ENCODE measurements at regions not wholly inside any gene's neighbourhood (a gene's known extent, or its start where the extent isn't known, plus 50 kb on each side); places are given as distances from the start of the nearest gene placed in this dataset.

- no peak for DNase-seq (ENCODE audit: extremely low read depth in 1 of 2, low read depth in 1 of 2)
These were observed 128.9 kb upstream of the HS6ST1 start for GRCh38 chr2:128447538-128447995.

- no peak for DNase-seq (ENCODE audit: extremely low read depth in 1 of 2, low read depth in 1 of 2)
These were observed 129.9 kb upstream of the HS6ST1 start for GRCh38 chr2:128448331-128449225.

DNA sequence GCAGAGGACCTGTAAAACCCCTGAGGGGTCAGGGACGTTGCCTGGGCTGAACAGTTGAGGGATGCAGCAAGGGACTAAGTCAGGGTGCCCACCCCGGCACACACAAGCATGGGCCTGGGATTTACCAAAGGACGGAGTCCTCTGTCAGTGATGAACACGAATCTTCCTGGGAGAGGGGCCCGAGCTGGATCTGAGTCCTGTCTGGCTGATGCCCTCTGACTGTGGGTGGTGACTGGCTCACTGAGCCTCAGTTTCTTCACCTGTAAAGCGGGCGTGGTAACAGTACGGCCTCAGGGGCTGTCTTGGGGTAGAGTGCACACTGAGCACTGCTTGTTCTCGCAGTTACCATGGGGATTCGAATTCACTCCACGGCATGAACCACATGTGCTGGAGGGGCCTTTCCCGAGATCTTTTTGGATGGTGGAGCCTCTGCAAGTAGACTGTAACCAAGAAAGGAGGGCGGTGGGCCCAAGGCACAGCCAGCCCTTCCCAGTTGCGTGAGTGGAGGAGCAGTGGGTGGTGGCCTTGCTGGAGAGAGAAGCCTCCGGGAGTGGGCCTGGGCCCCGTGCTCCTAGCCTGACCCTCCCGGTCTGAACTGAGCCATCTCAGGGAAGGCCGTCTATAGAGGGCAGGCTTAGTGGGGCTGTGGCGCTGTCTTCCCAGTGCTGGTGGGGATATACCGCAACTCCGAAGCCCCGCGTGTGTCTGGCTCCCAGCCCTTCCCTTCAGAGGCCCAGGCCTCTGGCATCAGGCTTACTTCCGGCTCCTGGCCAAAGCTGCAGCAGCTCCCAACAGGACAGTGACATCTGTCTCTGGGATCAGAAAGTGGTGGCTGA lies 130.8 kb upstream of the HS6ST1 start:
- no peak for DNase-seq (ENCODE audit: extremely low read depth in 1 of 2, low read depth in 1 of 2)

GRCh38 chr2:128450211-128451024 lies 131.8 kb upstream of the HS6ST1 start:
- no peak for DNase-seq (ENCODE audit: extremely low read depth in 1 of 2, low read depth in 1 of 2)

GRCh38 chr2:128451084-128452023 lies 132.7 kb upstream of the HS6ST1 start:
- DNase-seq (ENCODE audit: extremely low read depth in 1 of 2, low read depth in 1 of 2), result no peak

DNA sequence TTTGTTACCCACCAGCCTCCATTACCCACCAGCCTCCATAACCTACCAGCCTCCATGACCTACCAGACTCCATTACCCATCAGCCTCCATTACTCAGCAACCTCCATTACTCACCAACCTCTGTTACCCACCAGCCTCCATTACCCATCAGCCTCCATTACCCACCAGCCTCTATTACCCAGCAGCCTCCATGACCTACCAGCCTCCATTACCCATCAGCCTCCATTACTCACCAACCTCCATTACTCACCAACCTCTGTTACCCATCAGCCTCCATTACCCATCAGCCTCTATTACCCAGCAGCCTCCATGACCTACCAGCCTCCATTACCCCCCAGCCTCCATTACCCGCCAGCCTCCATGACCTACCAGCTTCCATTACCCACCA lies 133.3 kb upstream of the HS6ST1 start:
- DNase-seq (ENCODE audit: extremely low read depth in 1 of 2, low read depth in 1 of 2), result no peak

- DNase-seq (ENCODE audit: extremely low read depth in 1 of 2, low read depth in 1 of 2), result no peak
These were observed 134.2 kb upstream of the HS6ST1 start for GRCh38 chr2:128452536-128453530.

DNA sequence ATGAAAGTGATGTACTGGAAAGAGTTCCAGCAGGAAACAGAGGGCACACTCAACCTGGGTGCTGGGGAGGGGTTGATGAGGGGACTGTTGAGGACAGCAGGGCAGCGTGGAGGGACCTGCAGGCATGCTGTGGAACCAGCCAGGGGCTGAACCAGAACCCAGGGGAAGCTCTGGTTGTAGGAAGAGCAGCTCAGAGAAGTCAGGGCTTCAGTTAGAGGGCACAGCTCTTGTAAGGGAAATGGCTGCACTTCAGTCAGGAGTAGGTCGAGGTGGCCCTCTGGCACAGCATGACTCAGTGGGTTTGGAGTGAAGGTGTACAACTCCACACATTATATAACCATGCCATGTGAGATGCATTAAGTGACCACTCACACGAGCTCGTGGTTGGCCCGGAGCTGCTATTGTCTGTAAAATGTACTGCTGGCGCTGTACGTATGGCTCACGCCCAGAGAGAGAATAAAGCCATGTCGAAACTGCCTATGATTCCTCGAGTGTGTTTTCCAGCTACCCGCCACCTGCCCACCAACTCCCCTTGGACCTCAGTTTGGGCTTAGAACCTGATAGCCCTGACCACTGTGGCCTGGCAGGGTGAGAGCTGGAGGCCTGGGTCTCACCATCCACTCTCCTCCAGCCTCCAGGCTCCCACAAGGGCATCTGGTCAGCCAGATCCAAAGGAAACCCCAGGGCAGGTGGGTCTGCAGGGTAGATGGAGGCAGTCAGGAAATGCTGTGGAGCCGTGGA lies 136.5 kb upstream of the HS6ST1 start:
- DNase-seq (ENCODE audit: extremely low read depth in 1 of 2, low read depth in 1 of 2), result no peak

DNA sequence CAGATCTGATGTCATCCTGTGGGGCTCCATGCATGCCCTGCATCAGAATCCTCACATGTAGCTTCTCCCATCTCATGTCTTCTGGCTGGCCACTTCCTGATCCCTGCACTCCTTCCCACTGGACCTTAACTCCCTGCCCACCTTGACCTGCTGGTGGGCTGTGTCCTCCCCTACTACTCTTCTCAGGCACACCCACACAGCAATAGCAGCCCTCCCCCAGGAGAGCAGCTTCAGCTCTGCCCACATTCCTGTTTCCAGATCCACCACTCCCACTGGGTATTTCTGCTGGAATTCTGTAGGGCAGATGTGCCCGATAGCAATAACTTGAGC lies 137.0 kb upstream of the HS6ST1 start:
- DNase-seq (ENCODE audit: extremely low read depth in 1 of 2, low read depth in 1 of 2), result no peak

DNA sequence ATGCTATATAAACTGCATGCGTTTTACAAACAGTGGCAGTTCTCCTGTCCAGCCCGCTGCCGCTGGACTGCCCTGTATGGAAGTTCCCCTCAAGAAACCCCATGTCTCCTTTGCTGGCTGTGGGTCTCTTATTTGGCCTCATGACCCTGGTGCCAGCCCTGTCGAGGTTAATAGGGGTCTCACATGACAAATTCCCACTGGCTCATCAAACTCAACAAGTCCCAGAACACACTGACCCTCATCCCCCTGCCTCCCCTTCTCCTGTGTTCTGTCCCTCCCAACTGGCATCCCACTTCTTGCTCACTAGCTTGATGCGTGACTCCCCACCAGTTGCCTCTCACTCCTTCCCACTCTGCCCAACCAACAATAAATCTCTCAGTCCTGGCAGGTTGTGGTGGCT lies 137.6 kb upstream of the HS6ST1 start:
- DNase-seq (ENCODE audit: extremely low read depth in 1 of 2, low read depth in 1 of 2), result no peak

DNA sequence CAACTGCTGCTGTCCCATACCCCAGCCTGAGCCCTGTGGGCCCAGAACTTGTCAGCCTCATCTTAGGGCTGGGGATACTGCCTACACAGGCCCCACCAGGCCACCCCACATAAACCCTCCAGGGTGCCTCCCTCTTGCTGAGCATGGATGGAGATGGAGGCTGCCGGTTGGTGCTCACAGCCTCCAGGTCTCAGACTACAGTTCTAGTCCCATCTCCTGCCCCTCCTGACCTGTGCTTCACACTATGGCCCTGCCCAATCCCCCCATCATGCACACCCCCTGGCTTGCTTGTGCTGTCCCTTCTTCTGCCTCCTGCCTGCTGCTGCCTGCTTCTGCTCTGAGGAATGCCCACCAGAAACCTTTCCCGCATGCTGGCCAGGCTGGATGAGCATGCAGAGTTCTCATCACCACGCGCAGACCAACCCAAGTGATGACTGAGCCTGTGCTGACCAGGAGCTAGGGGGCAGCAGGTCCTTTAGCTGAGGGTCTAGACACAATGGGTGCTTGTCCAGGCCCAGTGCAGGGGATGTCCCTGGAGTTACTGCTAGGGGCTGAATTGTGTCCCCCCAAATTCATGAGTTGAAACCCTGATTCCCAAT lies 138.4 kb upstream of the HS6ST1 start:
- no peak for DNase-seq (ENCODE audit: extremely low read depth in 1 of 2, low read depth in 1 of 2)

DNA sequence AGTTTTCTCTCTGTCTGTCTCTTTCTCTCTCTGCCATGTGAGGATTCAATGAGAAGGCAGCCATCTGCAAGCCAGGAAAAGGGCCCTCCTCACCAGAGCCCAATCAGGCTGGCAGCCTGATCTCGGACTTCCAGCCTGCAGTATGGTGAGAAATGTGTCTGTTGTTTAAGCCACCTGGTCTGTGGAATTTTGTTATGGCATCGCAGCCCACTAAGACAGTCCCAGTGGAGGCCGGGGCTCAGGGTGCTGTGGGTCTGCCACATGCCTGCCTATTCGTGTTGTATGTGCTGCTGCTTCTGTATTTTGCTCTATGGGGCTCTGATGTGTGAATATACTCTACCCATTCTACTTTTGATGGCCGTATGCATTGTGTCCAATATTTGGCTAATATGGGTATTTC lies 139.0 kb upstream of the HS6ST1 start:
- DNase-seq (ENCODE audit: extremely low read depth in 1 of 2, low read depth in 1 of 2), result no peak

DNA sequence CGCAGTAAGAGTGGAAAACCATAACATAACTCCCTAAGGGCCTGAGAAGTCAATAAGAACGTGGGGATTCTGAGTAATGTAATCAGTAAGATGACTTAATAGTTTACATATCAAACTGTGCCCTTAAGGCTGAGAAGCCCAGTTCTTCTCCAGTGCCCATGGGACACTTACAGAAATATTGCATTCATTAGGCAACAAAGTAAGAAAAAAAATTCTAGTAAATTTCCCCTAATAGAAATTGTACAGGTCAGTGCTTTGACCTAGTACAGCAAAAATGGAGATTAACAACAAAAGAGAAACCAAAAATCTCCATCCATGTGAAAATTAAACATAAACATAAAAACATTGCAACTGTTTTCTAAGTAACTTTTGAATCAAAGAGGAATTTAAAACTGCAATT lies 139.8 kb upstream of the HS6ST1 start:
- no peak for DNase-seq (ENCODE audit: extremely low read depth in 1 of 2, low read depth in 1 of 2)

GRCh38 chr2:128464456-128464855 lies 145.8 kb upstream of the HS6ST1 start:
- no peak for DNase-seq (ENCODE audit: extremely low read depth in 1 of 2, low read depth in 1 of 2)

DNA sequence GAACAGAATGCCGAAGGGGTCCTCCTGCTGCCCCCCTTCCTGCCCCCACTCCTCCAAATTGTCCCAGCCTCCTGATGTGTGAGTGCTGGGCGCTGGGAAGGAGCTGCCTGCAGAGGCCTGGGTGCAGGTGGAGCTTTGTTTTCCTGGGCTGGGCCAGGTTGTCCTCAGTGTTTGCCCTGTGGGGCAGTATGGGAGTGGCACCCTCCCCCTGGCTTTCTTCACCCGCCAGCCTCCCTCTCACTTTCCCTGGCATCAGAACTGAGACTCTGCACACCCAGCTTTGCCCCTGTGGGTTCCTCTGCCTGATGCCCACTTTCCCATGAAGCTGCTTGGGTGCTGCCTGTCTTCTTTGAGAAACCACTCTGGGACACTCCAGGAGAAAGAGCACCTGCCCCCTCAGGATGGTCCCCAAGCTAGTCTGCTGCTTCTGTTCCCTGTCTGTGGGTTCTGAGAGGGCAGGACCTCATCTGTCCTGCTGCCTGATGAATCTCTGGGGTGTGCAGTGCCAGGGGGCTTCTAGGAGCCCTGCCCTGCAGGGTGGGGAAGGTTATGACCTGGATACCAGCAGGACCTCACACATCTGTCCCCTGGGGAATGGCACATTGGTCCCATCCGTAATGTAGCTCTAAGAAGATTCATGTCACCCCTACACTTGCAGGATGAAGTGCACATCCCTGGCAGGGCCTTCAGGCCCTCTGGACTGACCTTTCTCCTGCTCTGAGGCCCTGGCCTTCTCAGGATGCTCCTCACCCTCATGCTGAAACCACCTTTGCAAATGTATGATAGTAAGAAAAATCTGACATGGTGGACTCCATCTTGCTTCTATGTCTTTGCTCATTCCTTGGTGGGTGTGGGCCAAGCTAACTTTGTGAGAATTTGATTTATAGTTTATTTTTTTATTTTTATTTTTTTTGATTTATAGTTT lies 146.8 kb upstream of the HS6ST1 start:
- no peak for DNase-seq (ENCODE audit: extremely low read depth in 1 of 2, low read depth in 1 of 2)

DNA sequence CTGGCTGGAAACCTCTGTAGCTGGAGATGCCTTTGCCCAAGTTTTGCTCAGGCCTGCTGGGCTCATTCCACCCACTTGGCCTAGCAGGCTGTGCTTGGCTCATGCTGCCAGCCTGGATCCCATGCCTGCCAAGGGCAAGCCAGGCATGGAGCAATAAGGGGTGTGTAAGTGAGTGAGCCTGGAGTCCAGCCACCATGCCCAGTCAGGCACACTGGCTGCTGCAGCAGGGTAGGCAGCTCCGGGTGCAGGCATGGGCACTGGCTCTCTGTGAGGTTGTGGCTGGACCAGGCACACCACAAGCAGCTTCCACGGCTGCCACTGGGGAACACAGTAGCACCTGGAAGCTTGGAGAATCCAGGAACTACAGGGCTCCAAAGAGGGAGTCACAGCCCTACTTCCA lies 147.7 kb upstream of the HS6ST1 start:
- DNase-seq (ENCODE audit: extremely low read depth in 1 of 2, low read depth in 1 of 2), result no peak

DNA sequence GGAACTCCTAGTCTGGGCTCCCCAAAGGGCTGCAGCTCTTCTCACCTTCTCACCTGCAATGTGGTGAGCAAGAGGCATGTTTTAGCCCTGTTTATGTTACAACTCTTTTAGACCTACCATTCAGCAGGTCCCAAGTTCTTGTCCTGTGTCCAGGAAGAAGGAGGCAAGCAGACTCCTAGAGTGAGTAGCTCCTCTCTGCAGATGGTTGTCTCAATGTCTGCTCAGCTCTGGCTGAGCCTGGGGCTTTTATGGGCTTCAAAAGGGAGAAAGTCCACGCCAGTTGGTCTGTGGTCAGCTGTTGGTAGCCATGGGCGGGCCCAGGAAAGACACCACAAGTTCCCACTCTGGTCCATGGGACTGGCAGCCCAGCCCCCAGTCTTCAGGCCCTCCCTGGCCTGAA lies 148.1 kb upstream of the HS6ST1 start:
- no peak for DNase-seq (ENCODE audit: extremely low read depth in 1 of 2, low read depth in 1 of 2)

All from stimulated activated CD8-positive, alpha-beta memory T cell treated with anti-CD3 and anti-CD28 coated beads, Interleukin-7, amount 100 ng/mL, for 48 hours (primary cell).